Stomach (tissue), 4 donors: ENCODE measurements at regions not wholly inside any gene's neighbourhood (a gene's known extent, or its start where the extent isn't known, plus 50 kb on each side); places are given as distances from the start of the nearest gene placed in this dataset.

ENCODE experiments used
- CTCF ChIP-seq, 7 experiments: fragments of 450-650 bp in 4 of 7; fragments of 200-600 bp in 3 of 7; sonication (generic) in 3 of 7; IDR thresholded peaks; one replicate each; pipeline ENCODE4 v1.5.1; 2016 to 2019; ENCODE audit warnings: antibody characterized with exemption in 7 of 7, control low read depth in 2 of 7, mild to moderate bottlenecking in 1 of 7
- POLR2A ChIP-seq, 4 donors: fragments of 450-650 bp; IDR thresholded peaks; one replicate each; pipeline ENCODE4 v1.6.1; 2016; ENCODE audit warnings: antibody characterized with exemption in 4 of 4, control low read depth in 2 of 4, mild to moderate bottlenecking in 1 of 4, moderate library complexity in 1 of 4

GRCh38 chr5:130335117-130335516 lies 430.9 kb downstream of the CHSY3 start:
- TF ChIP-seq CTCF (IDR thresholded peaks at IDR 0.05) = no peak
- TF ChIP-seq POLR2A (IDR thresholded peaks at IDR 0.05) = no peak
